Choroid plexus epithelial cell (primary cell): ENCODE measurements at regions not wholly inside any gene's neighbourhood (a gene's known extent, or its start where the extent isn't known, plus 50 kb on each side); places are given as distances from the start of the nearest gene placed in this dataset.

ENCODE experiments used
- DNase-seq: peaks from one replicate; pipeline ENCODE4 v3.0.0-alpha.2; 2010; ENCODE audit warnings: low read depth
- H3K4me3 ChIP-seq: 2 replicates; pipeline ENCODE4 v1.5.1; 2011; ENCODE audit warnings: low read depth, mild to moderate bottlenecking, control low read depth, low read length, moderate library complexity
- TF ChIP-seq, protein P1 (sequence below): conservative IDR thresholded peaks from 2 replicates; pipeline ENCODE4 v1.5.1; 2011; ENCODE audit warnings: low read depth, mild to moderate bottlenecking, control low read depth, inconsistent platforms, low read length, moderate library complexity

DNA sequence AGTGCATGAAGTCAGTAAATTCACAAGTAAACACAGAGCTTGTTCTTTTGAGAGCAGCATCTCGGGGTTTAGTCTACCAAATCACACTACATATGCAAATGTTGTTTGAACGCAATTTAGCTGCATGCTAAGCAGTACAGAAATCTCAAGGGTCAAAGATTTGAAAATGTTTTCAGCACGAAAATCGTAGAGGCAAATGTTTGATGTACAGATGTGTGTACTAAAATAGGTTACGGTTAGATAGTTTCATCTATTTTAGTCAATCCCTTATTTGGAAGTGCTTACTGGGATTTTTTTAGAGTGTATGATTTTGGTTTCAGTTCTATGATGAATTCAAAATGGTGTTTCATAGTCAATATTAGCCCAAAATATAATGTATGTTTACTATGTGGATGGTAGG is 1928.2 kb upstream of the TENM3 start:
- TF ChIP-seq, protein P1, sequence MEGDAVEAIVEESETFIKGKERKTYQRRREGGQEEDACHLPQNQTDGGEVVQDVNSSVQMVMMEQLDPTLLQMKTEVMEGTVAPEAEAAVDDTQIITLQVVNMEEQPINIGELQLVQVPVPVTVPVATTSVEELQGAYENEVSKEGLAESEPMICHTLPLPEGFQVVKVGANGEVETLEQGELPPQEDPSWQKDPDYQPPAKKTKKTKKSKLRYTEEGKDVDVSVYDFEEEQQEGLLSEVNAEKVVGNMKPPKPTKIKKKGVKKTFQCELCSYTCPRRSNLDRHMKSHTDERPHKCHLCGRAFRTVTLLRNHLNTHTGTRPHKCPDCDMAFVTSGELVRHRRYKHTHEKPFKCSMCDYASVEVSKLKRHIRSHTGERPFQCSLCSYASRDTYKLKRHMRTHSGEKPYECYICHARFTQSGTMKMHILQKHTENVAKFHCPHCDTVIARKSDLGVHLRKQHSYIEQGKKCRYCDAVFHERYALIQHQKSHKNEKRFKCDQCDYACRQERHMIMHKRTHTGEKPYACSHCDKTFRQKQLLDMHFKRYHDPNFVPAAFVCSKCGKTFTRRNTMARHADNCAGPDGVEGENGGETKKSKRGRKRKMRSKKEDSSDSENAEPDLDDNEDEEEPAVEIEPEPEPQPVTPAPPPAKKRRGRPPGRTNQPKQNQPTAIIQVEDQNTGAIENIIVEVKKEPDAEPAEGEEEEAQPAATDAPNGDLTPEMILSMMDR: no peak
- H3K4me3 ChIP-seq: no peak overlapping the region
- no peak for DNase-seq

DNA sequence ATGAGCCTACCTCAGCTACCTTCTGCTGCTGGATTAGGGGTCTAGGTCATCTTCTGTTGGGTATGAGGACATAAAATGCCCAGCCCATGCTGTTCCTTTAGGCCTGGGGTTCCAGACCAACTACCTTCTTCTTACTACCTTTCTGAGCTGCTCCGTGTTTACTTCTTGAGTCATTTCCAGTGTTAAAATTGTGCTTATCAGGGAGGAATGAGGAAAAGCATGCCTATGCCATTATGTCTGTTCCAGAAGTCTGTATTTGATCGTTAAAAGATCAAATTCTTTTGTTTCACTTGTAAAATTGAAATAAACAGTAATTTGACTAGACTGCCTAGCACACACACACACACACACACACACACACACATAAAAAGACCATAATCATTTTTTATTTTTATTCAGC is 1912.7 kb upstream of the TENM3 start:
- no peak overlapping the region for H3K4me3 ChIP-seq
- TF ChIP-seq, protein P1: no peak
- no peak for DNase-seq

DNA sequence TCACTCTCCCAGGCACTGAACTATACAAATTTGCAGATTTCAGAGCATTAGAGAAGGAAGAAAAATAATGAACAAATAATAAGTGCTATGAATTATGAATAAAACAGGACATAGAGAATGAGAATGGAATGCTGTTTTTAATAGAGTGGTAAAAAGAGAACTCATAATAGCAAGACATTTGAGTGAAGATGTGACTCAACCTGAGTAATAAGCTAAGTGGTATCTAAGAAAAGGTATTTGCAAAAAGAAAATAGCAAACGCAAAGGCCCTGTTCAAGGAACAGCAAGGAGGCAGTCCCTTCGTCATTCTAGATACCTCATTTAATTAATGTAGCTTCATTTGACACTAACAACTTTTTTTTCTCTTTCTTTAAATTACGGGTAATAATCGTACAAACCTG is 1910.0 kb upstream of the TENM3 start:
- H3K4me3 ChIP-seq: no peak overlapping the region
- TF ChIP-seq, protein P1: no peak
- no peak for DNase-seq

DNA sequence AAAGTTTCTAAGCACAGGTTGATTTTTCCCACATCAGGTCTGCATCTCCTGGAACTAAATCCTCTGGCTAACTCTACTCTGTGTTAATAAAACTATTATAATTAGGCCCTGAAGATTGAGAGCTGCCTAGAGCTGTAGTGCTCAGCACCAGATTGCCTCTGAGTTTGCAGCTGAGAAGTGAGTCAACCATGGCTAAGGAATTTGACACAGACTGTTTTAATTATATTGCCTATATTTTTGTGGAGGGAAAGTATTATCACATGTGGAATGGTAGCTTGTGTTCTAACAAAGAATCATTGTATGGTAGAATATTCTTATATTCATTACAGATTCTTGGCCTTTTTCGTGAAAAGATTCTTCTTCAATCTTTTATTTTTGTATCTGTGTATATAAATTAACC is 1907.6 kb upstream of the TENM3 start:
- TF ChIP-seq, protein P1: no peak
- H3K4me3 ChIP-seq: no peak overlapping the region
- no peak for DNase-seq

DNA sequence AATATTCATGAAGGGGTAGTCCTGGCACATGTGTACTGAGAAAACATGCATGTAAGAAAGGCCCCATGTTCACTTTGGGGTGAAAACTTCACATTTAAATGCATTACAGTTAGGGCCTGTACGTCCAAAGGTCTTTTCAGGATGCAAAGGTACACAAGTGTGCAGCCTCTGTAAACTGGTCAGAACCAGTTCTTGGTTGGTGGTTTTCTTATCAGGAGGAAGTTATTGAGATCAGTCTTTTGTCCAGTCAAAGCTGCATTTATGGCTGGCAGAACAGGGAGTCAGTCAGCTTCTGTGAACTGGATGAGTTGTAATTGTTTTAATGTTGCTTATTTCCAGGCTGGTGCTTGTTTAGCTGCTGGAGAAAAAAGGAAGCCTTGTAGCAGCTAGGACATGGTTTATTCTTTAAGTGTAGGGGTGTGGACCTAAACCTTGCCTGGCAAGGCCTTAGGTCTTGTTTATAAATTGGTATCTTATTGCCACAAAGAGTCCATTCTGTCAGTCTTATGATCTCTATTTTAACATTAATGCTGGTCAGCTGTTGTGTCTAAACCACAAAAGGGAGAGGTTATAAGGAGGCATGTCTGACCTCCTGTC is 1906.6 kb upstream of the TENM3 start:
- DNase-seq: no peak
- TF ChIP-seq, protein P1: no peak
- H3K4me3 ChIP-seq: no peak overlapping the region

DNA sequence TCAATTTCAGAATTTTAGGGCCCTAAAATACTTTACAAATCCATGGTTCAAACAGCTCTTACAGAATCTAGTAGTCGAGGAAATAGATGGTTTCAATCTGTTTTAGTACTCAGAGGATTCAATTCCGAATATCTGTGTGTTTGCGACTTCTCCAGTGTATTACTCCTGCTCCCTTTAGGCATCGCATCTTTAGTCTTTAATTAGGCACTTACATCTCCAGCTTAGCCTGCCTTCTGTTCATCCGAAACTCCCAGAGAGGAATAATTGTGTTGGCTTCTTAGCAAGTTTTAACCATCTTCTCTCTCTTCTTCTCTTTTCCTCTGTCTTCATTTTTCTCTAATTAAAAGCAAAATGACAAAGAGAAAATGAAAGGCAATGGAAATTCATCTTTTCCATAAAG is 1901.3 kb upstream of the TENM3 start:
- no peak for DNase-seq
- TF ChIP-seq, protein P1: no peak
- no peak overlapping the region for H3K4me3 ChIP-seq

DNA sequence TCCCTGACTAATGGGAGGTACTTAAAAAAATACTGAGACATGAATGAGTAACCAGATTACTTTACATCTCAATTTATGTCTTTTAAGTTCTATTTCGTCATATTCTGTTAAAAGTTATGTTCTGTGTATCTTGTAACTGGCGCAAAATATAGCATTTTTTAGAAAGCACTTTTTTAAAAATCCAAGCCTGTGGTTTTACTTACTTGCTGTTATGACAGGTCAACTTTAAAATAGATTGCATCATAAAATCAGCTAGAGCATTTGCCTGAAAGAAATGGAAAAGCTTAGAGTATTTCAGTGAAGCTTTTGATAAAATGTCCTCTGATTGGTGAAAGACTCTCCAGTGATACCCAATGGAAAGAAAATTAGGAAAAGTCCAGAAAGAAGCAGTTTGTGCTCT is 1892.3 kb upstream of the TENM3 start:
- no peak overlapping the region for H3K4me3 ChIP-seq
- no peak for DNase-seq
- TF ChIP-seq, protein P1: no peak
